ENCODE measurements at regions not wholly inside any gene's neighbourhood (a gene's known extent, or its start where the extent isn't known, plus 50 kb on each side); places are given as distances from the start of the nearest gene placed in this dataset.

- no peak for TF ChIP-seq ZNF148 (tag by site-specific recombination; IDR thresholded peaks at IDR 0.05; ENCODE audit: borderline replicate concordance)
Measured at GRCh38 chr1:209503196-209503595, 80.3 kb upstream of the CAMK1G start (continued).

DNA sequence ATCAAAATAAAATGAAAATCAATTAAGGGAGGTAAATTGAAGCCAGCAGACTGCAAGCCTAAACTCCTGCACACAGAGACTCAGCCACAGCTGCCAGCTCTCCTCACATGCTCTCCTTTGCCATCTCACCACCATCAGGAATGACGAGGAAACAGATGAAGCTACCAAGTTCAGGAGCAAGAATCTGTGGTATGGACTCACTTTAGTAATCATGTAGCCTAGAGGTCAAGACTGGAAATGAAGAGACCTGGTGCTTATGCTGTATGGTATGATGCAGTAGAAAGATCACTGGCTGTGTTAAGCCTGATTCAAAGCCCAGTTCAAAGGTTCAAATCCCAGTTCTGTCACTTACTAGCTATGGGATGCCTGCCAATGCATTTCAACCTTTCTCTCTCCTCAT lies 78.9 kb upstream of the CAMK1G start:
- H3K36me3 ChIP-seq (ENCODE audit: control insufficient read depth in 2 of 2, insufficient read depth in 1 of 2, low read length in 2 of 2) = no peaks in the 10 kb centered on the region
- no peak overlapping the region for H3K4me3 ChIP-seq (ENCODE audit: low read depth, low read length)
- no peaks in the 10 kb centered on the region for H3K4me1 ChIP-seq (ENCODE audit: control insufficient read depth, insufficient read depth, low read length)
- POLR2A ChIA-PET = no interaction called here
- no peak for TF ChIP-seq ZNF169 (tag by site-specific recombination; IDR thresholded peaks at IDR 0.05)
- TF ChIP-seq ZXDB (tag by site-specific recombination; IDR thresholded peaks at IDR 0.05) = no peak
- TF ChIP-seq AEBP2 (tag by site-specific recombination; IDR thresholded peaks at IDR 0.05; ENCODE audit: borderline replicate concordance) = no peak
- TF ChIP-seq, protein P1, sequence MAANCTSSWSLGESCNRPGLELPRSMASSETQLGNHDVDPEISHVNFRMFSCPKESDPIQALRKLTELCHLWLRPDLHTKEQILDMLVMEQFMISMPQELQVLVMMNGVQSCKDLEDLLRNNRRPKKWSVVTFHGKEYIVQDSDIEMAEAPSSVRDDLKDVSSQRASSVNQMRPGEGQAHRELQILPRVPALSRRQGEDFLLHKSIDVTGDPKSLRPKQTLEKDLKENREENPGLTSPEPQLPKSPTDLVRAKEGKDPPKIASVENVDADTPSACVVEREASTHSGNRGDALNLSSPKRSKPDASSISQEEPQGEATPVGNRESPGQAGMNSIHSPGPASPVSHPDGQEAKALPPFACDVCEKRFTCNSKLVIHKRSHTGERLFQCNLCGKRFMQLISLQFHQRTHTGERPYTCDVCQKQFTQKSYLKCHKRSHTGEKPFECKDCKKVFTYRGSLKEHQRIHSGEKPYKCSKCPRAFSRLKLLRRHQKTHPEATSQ (tag by site-specific recombination; IDR thresholded peaks at IDR 0.05) = no peak
- TF ChIP-seq ZNF24 (tag by site-specific recombination; IDR thresholded peaks at IDR 0.05) = no peak
- no peak for TF ChIP-seq RBAK (tag by site-specific recombination; IDR thresholded peaks at IDR 0.05)
- TF ChIP-seq ZNF473 (tag by site-specific recombination; IDR thresholded peaks at IDR 0.05) = no peak
- TF ChIP-seq ZSCAN30 (tag by site-specific recombination; IDR thresholded peaks at IDR 0.05) = no peak
- no peak for TF ChIP-seq ZFHX2 (tag by site-specific recombination; conservative IDR thresholded peaks at IDR 0.05)
- TF ChIP-seq, protein P2, sequence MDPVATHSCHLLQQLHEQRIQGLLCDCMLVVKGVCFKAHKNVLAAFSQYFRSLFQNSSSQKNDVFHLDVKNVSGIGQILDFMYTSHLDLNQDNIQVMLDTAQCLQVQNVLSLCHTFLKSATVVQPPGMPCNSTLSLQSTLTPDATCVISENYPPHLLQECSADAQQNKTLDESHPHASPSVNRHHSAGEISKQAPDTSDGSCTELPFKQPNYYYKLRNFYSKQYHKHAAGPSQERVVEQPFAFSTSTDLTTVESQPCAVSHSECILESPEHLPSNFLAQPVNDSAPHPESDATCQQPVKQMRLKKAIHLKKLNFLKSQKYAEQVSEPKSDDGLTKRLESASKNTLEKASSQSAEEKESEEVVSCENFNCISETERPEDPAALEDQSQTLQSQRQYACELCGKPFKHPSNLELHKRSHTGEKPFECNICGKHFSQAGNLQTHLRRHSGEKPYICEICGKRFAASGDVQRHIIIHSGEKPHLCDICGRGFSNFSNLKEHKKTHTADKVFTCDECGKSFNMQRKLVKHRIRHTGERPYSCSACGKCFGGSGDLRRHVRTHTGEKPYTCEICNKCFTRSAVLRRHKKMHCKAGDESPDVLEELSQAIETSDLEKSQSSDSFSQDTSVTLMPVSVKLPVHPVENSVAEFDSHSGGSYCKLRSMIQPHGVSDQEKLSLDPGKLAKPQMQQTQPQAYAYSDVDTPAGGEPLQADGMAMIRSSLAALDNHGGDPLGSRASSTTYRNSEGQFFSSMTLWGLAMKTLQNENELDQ (tag by site-specific recombination; IDR thresholded peaks at IDR 0.05; ENCODE audit: low read depth) = no peak
- TF ChIP-seq ZNF2 (tag by site-specific recombination; IDR thresholded peaks at IDR 0.05) = no peak
- H3K27ac ChIP-seq (ENCODE audit: extremely low read depth, low read depth, low read length) = no peak overlapping the region
- CTCF ChIA-PET = interaction anchor here (1.0 to 2.0 kb wide), 3 partner anchors 9 to 62 kb away, joined by 3 to 7 read pairs (median 6); no protein-coding TSS in a partner anchor
- H3K9me3 ChIP-seq (ENCODE audit: control insufficient read depth, insufficient read depth, low read depth, low read length) = no peaks in the 10 kb centered on the region

GRCh38 chr1:209505044-209505443 lies 78.5 kb upstream of the CAMK1G start:
- no peak overlapping the region for H3K27ac ChIP-seq (ENCODE audit: extremely low read depth, low read depth, low read length)
- H3K4me3 ChIP-seq (ENCODE audit: low read depth, low read length) = no peak overlapping the region
- ChIA-PET POLR2A (no interaction called here), CTCF (interaction anchor here (0.6 to 2.0 kb wide), 4 partner anchors 8 to 61 kb away, joined by 3 to 7 read pairs (median 6); no protein-coding TSS in a partner anchor)
- no peaks in the 10 kb centered on the region for H3K4me1 ChIP-seq (ENCODE audit: control insufficient read depth, insufficient read depth, low read length)
- H3K36me3 ChIP-seq (ENCODE audit: control insufficient read depth in 2 of 2, insufficient read depth in 1 of 2, low read length in 2 of 2) = no peaks in the 10 kb centered on the region
- H3K9me3 ChIP-seq (ENCODE audit: control insufficient read depth, insufficient read depth, low read depth, low read length) = no peaks in the 10 kb centered on the region
- TF ChIP-seq ZNF211 (tag by site-specific recombination; IDR thresholded peaks at IDR 0.05; ENCODE audit: low read depth) (no peak), ZSCAN30 (tag by site-specific recombination; IDR thresholded peaks at IDR 0.05) (no peak), SCRT2 (tag by site-specific recombination; IDR thresholded peaks at IDR 0.05) (no peak), ZNF48 (tag by site-specific recombination; IDR thresholded peaks at IDR 0.05) (no peak), ZNF140 (tag by site-specific recombination; IDR thresholded peaks at IDR 0.05) (no peak), ZNF747 (tag by site-specific recombination; IDR thresholded peaks at IDR 0.05) (no peak), ZNF423 (tag by site-specific recombination; IDR thresholded peaks at IDR 0.05) (no peak)
- TF ChIP-seq, protein P3, sequence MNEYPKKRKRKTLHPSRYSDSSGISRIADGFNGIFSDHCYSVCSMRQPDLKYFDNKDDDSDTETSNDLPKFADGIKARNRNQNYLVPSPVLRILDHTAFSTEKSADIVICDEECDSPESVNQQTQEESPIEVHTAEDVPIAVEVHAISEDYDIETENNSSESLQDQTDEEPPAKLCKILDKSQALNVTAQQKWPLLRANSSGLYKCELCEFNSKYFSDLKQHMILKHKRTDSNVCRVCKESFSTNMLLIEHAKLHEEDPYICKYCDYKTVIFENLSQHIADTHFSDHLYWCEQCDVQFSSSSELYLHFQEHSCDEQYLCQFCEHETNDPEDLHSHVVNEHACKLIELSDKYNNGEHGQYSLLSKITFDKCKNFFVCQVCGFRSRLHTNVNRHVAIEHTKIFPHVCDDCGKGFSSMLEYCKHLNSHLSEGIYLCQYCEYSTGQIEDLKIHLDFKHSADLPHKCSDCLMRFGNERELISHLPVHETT (tag by site-specific recombination; IDR thresholded peaks at IDR 0.05) = no peak
- TF ChIP-seq, protein P4, sequence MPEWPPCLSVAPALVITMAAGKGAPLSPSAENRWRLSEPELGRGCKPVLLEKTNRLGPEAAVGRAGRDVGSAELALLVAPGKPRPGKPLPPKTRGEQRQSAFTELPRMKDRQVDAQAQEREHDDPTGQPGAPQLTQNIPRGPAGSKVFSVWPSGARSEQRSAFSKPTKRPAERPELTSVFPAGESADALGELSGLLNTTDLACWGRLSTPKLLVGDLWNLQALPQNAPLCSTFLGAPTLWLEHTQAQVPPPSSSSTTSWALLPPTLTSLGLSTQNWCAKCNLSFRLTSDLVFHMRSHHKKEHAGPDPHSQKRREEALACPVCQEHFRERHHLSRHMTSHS (tag by site-specific recombination; IDR thresholded peaks at IDR 0.05) = no peak
- TF ChIP-seq, protein P1 (tag by site-specific recombination; IDR thresholded peaks at IDR 0.05) = no peak
